ENCODE measurements at regions not wholly inside any gene's neighbourhood (a gene's known extent, or its start where the extent isn't known, plus 50 kb on each side); places are given as distances from the start of the nearest gene placed in this dataset.
A peak's percentile ranks its signal among the peaks of the same experiment; 100 is the strongest.

- WGBS (ENCODE audit: insufficient coverage, low coverage, low lambda C conversion rate, missing lambda C conversion rate): 87% methylated on average over 3 of the region's 3 CpGs
- TF ChIP-seq CTCF (IDR thresholded peaks at IDR 0.05) (no peak), POLR2A (IDR thresholded peaks at IDR 0.05) (no peak)
- intact Hi-C loops (cut with DNase I): no loop called here
- H3K9me3 ChIP-seq: no peaks in the 10 kb centered on the region
- DNase-seq (no peak), ATAC-seq (no peak)
- H3K4me1 ChIP-seq: peaks cover 0 to 9% (median 0%) of the 10 kb centered on the region in 4 donors
- H3K27me3 ChIP-seq: no peaks in the 10 kb centered on the region
- H3K27ac ChIP-seq: no peak overlapping the region
- no peaks in the 10 kb centered on the region for H3K36me3 ChIP-seq
- no peak overlapping the region for H3K4me3 ChIP-seq
These were observed 172.0 kb downstream of the DLEU7 start for GRCh38 chr13:50671497-50671850.

- Histone ChIP-seq H3K9me3 (no peaks in the 10 kb centered on the region), H3K27ac (no peak overlapping the region), H3K4me1 (peaks cover 0 to 9% (median 0%) of the 10 kb centered on the region in 4 donors), H3K36me3 (no peaks in the 10 kb centered on the region), H3K4me3 (no peak overlapping the region), H3K27me3 (no peaks in the 10 kb centered on the region)
- intact Hi-C loops (cut with DNase I): no loop called here
- peak; percentile 50 to 90 (median 77) for ATAC-seq
- no peak for TF ChIP-seq CTCF (IDR thresholded peaks at IDR 0.05)
- TF ChIP-seq POLR2A (IDR thresholded peaks at IDR 0.05): no peak
- no peak for DNase-seq
These were observed 171.5 kb downstream of the DLEU7 start for GRCh38 chr13:50672025-50672424.

GRCh38 chr13:50675651-50676050 lies 167.8 kb downstream of the DLEU7 start:
- no peak overlapping the region for H3K4me3 ChIP-seq

GRCh38 chr13:50676602-50677001 lies 166.9 kb downstream of the DLEU7 start:
- Histone ChIP-seq H3K27ac (no peak overlapping the region), H3K4me1 (peaks cover 0 to 9% (median 0%) of the 10 kb centered on the region in 4 donors), H3K9me3 (no peaks in the 10 kb centered on the region), H3K4me3 (no peak overlapping the region), H3K36me3 (no peaks in the 10 kb centered on the region), H3K27me3 (no peaks in the 10 kb centered on the region)
- intact Hi-C loops (cut with DNase I): no loop called here
- ATAC-seq (peak in 3 of 4 donors; percentile 43 to 61 (median 45)), DNase-seq (no peak)
- TF ChIP-seq POLR2A (IDR thresholded peaks at IDR 0.05) (no peak), CTCF (IDR thresholded peaks at IDR 0.05) (no peak)
- 17% methylated on average over 1 of the region's 1 CpG for WGBS (ENCODE audit: insufficient coverage, low coverage, low lambda C conversion rate, missing lambda C conversion rate)

More at GRCh38 chr13:50675651-50676050, 167.8 kb downstream of the DLEU7 start:
- Histone ChIP-seq H3K4me1 (peaks cover 0 to 9% (median 0%) of the 10 kb centered on the region in 4 donors), H3K36me3 (no peaks in the 10 kb centered on the region), H3K27me3 (no peaks in the 10 kb centered on the region), H3K9me3 (no peaks in the 10 kb centered on the region), H3K27ac (no peak overlapping the region)
- TF ChIP-seq POLR2A (IDR thresholded peaks at IDR 0.05): no peak
- no peak for TF ChIP-seq CTCF (IDR thresholded peaks at IDR 0.05)
- 76% methylated on average over 3 of the region's 4 CpGs for WGBS (ENCODE audit: insufficient coverage, low coverage, low lambda C conversion rate, missing lambda C conversion rate)
- intact Hi-C loops (cut with DNase I): no loop called here
- ATAC-seq (peak in 3 of 4 donors; percentile 11 to 40 (median 40)), DNase-seq (no peak)

- H3K36me3 ChIP-seq: no peaks in the 10 kb centered on the region
- TF ChIP-seq CTCF (IDR thresholded peaks at IDR 0.05): no peak
- TF ChIP-seq POLR2A (IDR thresholded peaks at IDR 0.05): no peak
- no peak overlapping the region for H3K4me3 ChIP-seq
- no peaks in the 10 kb centered on the region for H3K27me3 ChIP-seq
- H3K4me1 ChIP-seq: peaks cover 0 to 2% (median 0%) of the 10 kb centered on the region in 4 donors
- ATAC-seq (no peak), DNase-seq (no peak)
- WGBS (ENCODE audit: insufficient coverage, low coverage, low lambda C conversion rate, missing lambda C conversion rate): 81% methylated on average over 5 of the region's 5 CpGs
- H3K27ac ChIP-seq: no peak overlapping the region
- H3K9me3 ChIP-seq: no peaks in the 10 kb centered on the region
- intact Hi-C loops (cut with DNase I): no loop called here
These were observed 166.2 kb downstream of the DLEU7 start for GRCh38 chr13:50677258-50677657.
